NCI-H1417 treated with DMSO at 0.1 percent for 48 hours (cell line): ENCODE measurements at regions not wholly inside any gene's neighbourhood (a gene's known extent, or its start where the extent isn't known, plus 50 kb on each side); places are given as distances from the start of the nearest gene placed in this dataset.

Experiments
- DNase-seq: peaks from one replicate; lab custom pipeline; 2025; lab: John Stamatoyannopoulos, UW

- no peak for DNase-seq
These were observed 142.5 kb upstream of the TNS3 start for GRCh38 chr7:47724335-47724982.

- no peak for DNase-seq
These were observed 140.2 kb upstream of the TNS3 start for GRCh38 chr7:47722126-47722525.

- no peak for DNase-seq
These were observed 139.8 kb upstream of the TNS3 start for GRCh38 chr7:47721670-47722069.

- no peak for DNase-seq
These were observed 139.0 kb upstream of the TNS3 start for GRCh38 chr7:47720907-47721244.

- DNase-seq = no peak
These were observed 138.4 kb upstream of the TNS3 start for GRCh38 chr7:47720141-47720906.

GRCh38 chr7:47719675-47720074 lies 137.8 kb upstream of the TNS3 start:
- no peak for DNase-seq

GRCh38 chr7:47715631-47716068 lies 133.7 kb upstream of the TNS3 start:
- no peak for DNase-seq

- DNase-seq = no peak
These were observed 133.0 kb upstream of the TNS3 start for GRCh38 chr7:47714669-47715607.

- DNase-seq = no peak
These were observed 131.7 kb upstream of the TNS3 start for GRCh38 chr7:47713595-47713994.

GRCh38 chr7:47712416-47712815 lies 130.5 kb upstream of the TNS3 start:
- no peak for DNase-seq

- DNase-seq = no peak
These were observed 129.9 kb upstream of the TNS3 start for GRCh38 chr7:47711776-47712175.

- DNase-seq = no peak
These were observed 128.5 kb upstream of the TNS3 start for GRCh38 chr7:47710201-47710935.

GRCh38 chr7:47709451-47709850 lies 127.5 kb upstream of the TNS3 start:
- DNase-seq = no peak

GRCh38 chr7:47709051-47709450 lies 127.1 kb upstream of the TNS3 start:
- DNase-seq = no peak

- DNase-seq = no peak
These were observed 125.7 kb upstream of the TNS3 start for GRCh38 chr7:47707583-47707982.

- no peak for DNase-seq
These were observed 123.0 kb upstream of the TNS3 start for GRCh38 chr7:47704936-47705335.

- DNase-seq = no peak
These were observed 120.2 kb upstream of the TNS3 start for GRCh38 chr7:47702080-47702479.

GRCh38 chr7:47698386-47698785 lies 116.5 kb upstream of the TNS3 start:
- DNase-seq = no peak

- DNase-seq = no peak
These were observed 115.6 kb upstream of the TNS3 start for GRCh38 chr7:47697543-47697942.

GRCh38 chr7:47696152-47696710 lies 114.3 kb upstream of the TNS3 start:
- DNase-seq = no peak

GRCh38 chr7:47693216-47693615 lies 111.3 kb upstream of the TNS3 start:
- no peak for DNase-seq

GRCh38 chr7:47691988-47692387 lies 110.1 kb upstream of the TNS3 start:
- DNase-seq = no peak
